ENCODE measurements at regions not wholly inside any gene's neighbourhood (a gene's known extent, or its start where the extent isn't known, plus 50 kb on each side); places are given as distances from the start of the nearest gene placed in this dataset.

GRCh38 chr20:40959325-40960092, 69.1 kb upstream of the TOP1 start:
- no peak for DNase-seq (ENCODE audit: low spot score)

- DNase-seq (ENCODE audit: low spot score) = no peak
Observed at GRCh38 chr20:40960101-40960500, 68.5 kb upstream of the TOP1 start.

- no peak for DNase-seq (ENCODE audit: low spot score)
Observed at GRCh38 chr20:40960521-40960956, 68.1 kb upstream of the TOP1 start.

- no peak for DNase-seq (ENCODE audit: low spot score)
Observed at GRCh38 chr20:40961176-40961575, 67.4 kb upstream of the TOP1 start.

GRCh38 chr20:40961686-40962640, 66.7 kb upstream of the TOP1 start:
- DNase-seq (ENCODE audit: low spot score) = no peak

- DNase-seq (ENCODE audit: low spot score) = peak; percentile 34
Observed at GRCh38 chr20:40962733-40963504, 65.7 kb upstream of the TOP1 start.

GRCh38 chr20:40963505-40963845, 65.1 kb upstream of the TOP1 start:
- DNase-seq (ENCODE audit: low spot score) = no peak

GRCh38 chr20:40965671-40966070, 63.0 kb upstream of the TOP1 start:
- DNase-seq (ENCODE audit: low spot score) = no peak

- DNase-seq (ENCODE audit: low spot score) = no peak
Observed at GRCh38 chr20:40966103-40966502, 62.5 kb upstream of the TOP1 start.

GRCh38 chr20:40966516-40967185, 62.0 kb upstream of the TOP1 start:
- DNase-seq (ENCODE audit: low spot score) = no peak

- no peak for DNase-seq (ENCODE audit: low spot score)
Observed at GRCh38 chr20:40967700-40968099, 60.9 kb upstream of the TOP1 start.

GRCh38 chr20:40968816-40969562, 59.6 kb upstream of the TOP1 start:
- peak; percentile 58 for DNase-seq (ENCODE audit: low spot score)

- DNase-seq (ENCODE audit: low spot score) = no peak
Observed at GRCh38 chr20:40970218-40970617, 58.4 kb upstream of the TOP1 start.

- DNase-seq (ENCODE audit: low spot score) = no peak
Observed at GRCh38 chr20:40977218-40977617, 51.4 kb upstream of the TOP1 start.

- no peak for DNase-seq (ENCODE audit: low spot score)
Observed at GRCh38 chr20:40978761-40979160, 49.9 kb upstream of the TOP1 start.
